HG03571 (cell line): ENCODE measurements at regions not wholly inside any gene's neighbourhood (a gene's known extent, or its start where the extent isn't known, plus 50 kb on each side); places are given as distances from the start of the nearest gene placed in this dataset.
"Not testable (repeated sequence)": the region's sequence is repeated elsewhere in the genome, so short reads cannot be mapped to it uniquely, and the experiment has no call there.

Experiments used
- ATAC-seq: cut with Tn5 transposase; IDR thresholded peaks from one replicate; pipeline ENCODE4 v1.9.1; 2021; ENCODE audit not compliant: unreplicated experiment

- ATAC-seq: no peak
Measured at GRCh38 chr12:84161296-84161695, 751.3 kb downstream of the SLC6A15 start.

GRCh38 chr12:84159260-84159659 is 753.3 kb downstream of the SLC6A15 start:
- no peak for ATAC-seq

- no peak for ATAC-seq
Measured at GRCh38 chr12:84157170-84157569, 755.4 kb downstream of the SLC6A15 start.

- not testable (repeated sequence) for ATAC-seq
Measured at GRCh38 chr12:84154991-84155930, 757.3 kb downstream of the SLC6A15 start.

- ATAC-seq: not testable (repeated sequence)
Measured at GRCh38 chr12:84154439-84154990, 758.1 kb downstream of the SLC6A15 start.

- no peak for ATAC-seq
Measured at GRCh38 chr12:84150201-84150600, 762.4 kb downstream of the SLC6A15 start.

- ATAC-seq: no peak
Measured at GRCh38 chr12:84148335-84148734, 764.3 kb downstream of the SLC6A15 start.

GRCh38 chr12:84136862-84137367 is 775.7 kb downstream of the SLC6A15 start:
- no peak for ATAC-seq

GRCh38 chr12:84135586-84136279 is 776.9 kb downstream of the SLC6A15 start:
- ATAC-seq: no peak

- no peak for ATAC-seq
Measured at GRCh38 chr12:84134797-84135366, 777.7 kb downstream of the SLC6A15 start.

- ATAC-seq: no peak
Measured at GRCh38 chr12:84131076-84131475, 781.5 kb downstream of the SLC6A15 start.

- ATAC-seq: no peak
Measured at GRCh38 chr12:84128117-84128991, 784.2 kb downstream of the SLC6A15 start.

GRCh38 chr12:84124211-84124610 is 788.4 kb downstream of the SLC6A15 start:
- no peak for ATAC-seq

- ATAC-seq: no peak
Measured at GRCh38 chr12:84117190-84117589, 795.4 kb downstream of the SLC6A15 start.

- no peak for ATAC-seq
Measured at GRCh38 chr12:84113666-84114065, 798.9 kb downstream of the SLC6A15 start.

GRCh38 chr12:84103886-84104285 is 808.7 kb downstream of the SLC6A15 start:
- not testable (repeated sequence) for ATAC-seq

- not testable (repeated sequence) for ATAC-seq
Measured at GRCh38 chr12:84101963-84102362, 810.6 kb downstream of the SLC6A15 start.

- not testable (repeated sequence) for ATAC-seq
Measured at GRCh38 chr12:84099591-84099990, 813.0 kb downstream of the SLC6A15 start.

GRCh38 chr12:84091651-84092050 is 820.9 kb downstream of the SLC6A15 start:
- no peak for ATAC-seq

- ATAC-seq: no peak
Measured at GRCh38 chr12:84089356-84089755, 823.2 kb downstream of the SLC6A15 start.
